ENCODE measurements at regions not wholly inside any gene's neighbourhood (a gene's known extent, or its start where the extent isn't known, plus 50 kb on each side); places are given as distances from the start of the nearest gene placed in this dataset.
"Not testable (repeated sequence)": the region's sequence is repeated elsewhere in the genome, so short reads cannot be mapped to it uniquely, and the experiment has no call there.

GRCh38 chr5:123936548-123936947 is 424.6 kb downstream of the CSNK1G3 start:
- H3K36me3 ChIP-seq: no peaks in the 10 kb centered on the region
- peaks cover 4 to 31% (median 12%) of the 10 kb centered on the region in 4 donors for H3K9me3 ChIP-seq
- ATAC-seq (ENCODE audit: low FRiP score in 2 of 2) (no peak), DNase-seq (no peak)
- no peaks in the 10 kb centered on the region for H3K27me3 ChIP-seq
- no peak overlapping the region for H3K4me3 ChIP-seq
- H3K4me1 ChIP-seq: no peaks in the 10 kb centered on the region
- WGBS, 2 donors: 92 to 100% methylated on average over 4 of the region's 4 CpGs
- TF ChIP-seq POLR2A (IDR thresholded peaks at IDR 0.05) (no peak), CTCF (IDR thresholded peaks at IDR 0.05) (no peak), EP300 (IDR thresholded peaks at IDR 0.05) (no peak), POLR2AphosphoS5 (IDR thresholded peaks at IDR 0.05) (no peak)
- H3K27ac ChIP-seq: no peak overlapping the region

GRCh38 chr5:123933812-123934211 is 421.8 kb downstream of the CSNK1G3 start:
- ATAC-seq (ENCODE audit: low FRiP score in 2 of 2); H3K4me1 ChIP-seq; H3K36me3 ChIP-seq; H3K4me3 ChIP-seq; H3K27me3 ChIP-seq; H3K27ac ChIP-seq: not testable (repeated sequence)
- H3K9me3 ChIP-seq: peaks cover 4 to 27% (median 10%) of the 10 kb centered on the region in 4 donors
- peak in 1 of 2 donors; percentile 48 for DNase-seq
- WGBS, 2 donors: 73 to 75% methylated on average over 3 to 6 of the region's 7 CpGs

- Histone ChIP-seq H3K4me1 (no peaks in the 10 kb centered on the region), H3K27me3 (no peaks in the 10 kb centered on the region), H3K4me3 (no peak overlapping the region), H3K27ac (no peak overlapping the region), H3K9me3 (no peaks in the 10 kb centered on the region), H3K36me3 (no peaks in the 10 kb centered on the region)
- DNase-seq: no peak
- ATAC-seq (ENCODE audit: low FRiP score in 2 of 2): no peak
- 85 to 89% methylated on average over 1 of the region's 1 CpG for WGBS, 2 donors
- no peak for TF ChIP-seq POLR2A (IDR thresholded peaks at IDR 0.05)
- no peak for TF ChIP-seq EP300 (IDR thresholded peaks at IDR 0.05)
These were observed 417.1 kb downstream of the CSNK1G3 start for GRCh38 chr5:123929055-123929474.

GRCh38 chr5:123928401-123928800 is 416.4 kb downstream of the CSNK1G3 start:
- TF ChIP-seq EP300 (IDR thresholded peaks at IDR 0.05): no peak
- no peak for TF ChIP-seq POLR2AphosphoS5 (IDR thresholded peaks at IDR 0.05)
- TF ChIP-seq POLR2A (IDR thresholded peaks at IDR 0.05): no peak
- no peak for TF ChIP-seq CTCF (IDR thresholded peaks at IDR 0.05)
- H3K27ac ChIP-seq: no peak overlapping the region
- no peaks in the 10 kb centered on the region for H3K36me3 ChIP-seq
- H3K27me3 ChIP-seq: no peaks in the 10 kb centered on the region
- DNase-seq (no peak), ATAC-seq (ENCODE audit: low FRiP score in 2 of 2) (no peak)
- 97 to 98% methylated on average over 2 of the region's 2 CpGs for WGBS, 2 donors
- H3K4me1 ChIP-seq: no peaks in the 10 kb centered on the region
- no peak overlapping the region for H3K4me3 ChIP-seq
- no peaks in the 10 kb centered on the region for H3K9me3 ChIP-seq

- H3K9me3 ChIP-seq: no peaks in the 10 kb centered on the region
- ATAC-seq (ENCODE audit: low FRiP score in 2 of 2) (no peak), DNase-seq (no peak)
- no peak overlapping the region for H3K4me3 ChIP-seq
- H3K4me1 ChIP-seq: peaks cover 0 to 6% (median 0%) of the 10 kb centered on the region in 4 donors
- no peak for TF ChIP-seq POLR2A (IDR thresholded peaks at IDR 0.05)
- no peak for TF ChIP-seq EP300 (IDR thresholded peaks at IDR 0.05)
- TF ChIP-seq POLR2AphosphoS5 (IDR thresholded peaks at IDR 0.05): no peak
- TF ChIP-seq CTCF (IDR thresholded peaks at IDR 0.05): no peak
- H3K27me3 ChIP-seq: no peaks in the 10 kb centered on the region
- H3K36me3 ChIP-seq: no peaks in the 10 kb centered on the region
- H3K27ac ChIP-seq: no peak overlapping the region
These were observed 409.2 kb downstream of the CSNK1G3 start for GRCh38 chr5:123921193-123921592.

- no peak for DNase-seq
- ATAC-seq (ENCODE audit: low FRiP score in 2 of 2): peak in 1 of 2 donors; percentile 29
- Histone ChIP-seq H3K36me3 (no peaks in the 10 kb centered on the region), H3K4me1 (peaks cover 0 to 6% (median 0%) of the 10 kb centered on the region in 4 donors), H3K27ac (no peak overlapping the region), H3K4me3 (no peak overlapping the region), H3K9me3 (peaks cover 0 to 3% (median 0%) of the 10 kb centered on the region in 4 donors), H3K27me3 (no peaks in the 10 kb centered on the region)
- TF ChIP-seq CTCF (IDR thresholded peaks at IDR 0.05): no peak
- no peak for TF ChIP-seq EP300 (IDR thresholded peaks at IDR 0.05)
- TF ChIP-seq POLR2AphosphoS5 (IDR thresholded peaks at IDR 0.05): no peak
- no peak for TF ChIP-seq POLR2A (IDR thresholded peaks at IDR 0.05)
- WGBS, 2 donors: 52 to 53% methylated on average over 8 of the region's 8 CpGs
These were observed 404.6 kb downstream of the CSNK1G3 start for GRCh38 chr5:123916345-123917121.
